SJCRH30 (cell line): ENCODE measurements at regions not wholly inside any gene's neighbourhood (a gene's known extent, or its start where the extent isn't known, plus 50 kb on each side); places are given as distances from the start of the nearest gene placed in this dataset.
A peak's percentile ranks its signal among the peaks of the same experiment; 100 is the strongest.
"Not testable (repeated sequence)": the region's sequence is repeated elsewhere in the genome, so short reads cannot be mapped to it uniquely, and the experiment has no call there.

Source experiments
- DNase-seq, 2 experiments: peaks; one replicate each; pipeline ENCODE4 v3.0.0-alpha.2; 2015 to 2020
- H3K27ac ChIP-seq: fragments of 250-450 bp; sonication (Bioruptor Pico); 2 replicates; pipeline ENCODE4 v1.5.1; 2020; ENCODE audit warnings: mild to moderate bottlenecking, moderate library complexity
- H3K27me3 ChIP-seq: fragments of 250-450 bp; sonication (Bioruptor Pico); 2 replicates; pipeline ENCODE4 v1.5.1; 2020; ENCODE audit warnings: mild to moderate bottlenecking, moderate library complexity
- H3K36me3 ChIP-seq: fragments of 250-450 bp; sonication (Bioruptor Pico); 2 replicates; pipeline ENCODE4 v1.5.1; 2020; ENCODE audit warnings: mild to moderate bottlenecking, moderate library complexity
- H3K4me1 ChIP-seq: fragments of 250-450 bp; sonication (Bioruptor Pico); 2 replicates; pipeline ENCODE4 v1.5.1; 2020; ENCODE audit warnings: mild to moderate bottlenecking, moderate library complexity
- H3K4me3 ChIP-seq: fragments of 250-450 bp; sonication (Bioruptor Pico); 2 replicates; pipeline ENCODE4 v1.5.1; 2020; ENCODE audit warnings: mild to moderate bottlenecking, moderate library complexity
- H3K9me3 ChIP-seq: fragments of 250-450 bp; sonication (Bioruptor Pico); replicated peaks from 2 replicates; pipeline ENCODE4 v1.5.1; 2020; ENCODE audit warnings: mild to moderate bottlenecking, moderate library complexity

- no peaks in the 10 kb centered on the region for H3K9me3 ChIP-seq
Measured at GRCh38 chr1:182166750-182167149, 105.2 kb upstream of the ZNF648 start.

DNA sequence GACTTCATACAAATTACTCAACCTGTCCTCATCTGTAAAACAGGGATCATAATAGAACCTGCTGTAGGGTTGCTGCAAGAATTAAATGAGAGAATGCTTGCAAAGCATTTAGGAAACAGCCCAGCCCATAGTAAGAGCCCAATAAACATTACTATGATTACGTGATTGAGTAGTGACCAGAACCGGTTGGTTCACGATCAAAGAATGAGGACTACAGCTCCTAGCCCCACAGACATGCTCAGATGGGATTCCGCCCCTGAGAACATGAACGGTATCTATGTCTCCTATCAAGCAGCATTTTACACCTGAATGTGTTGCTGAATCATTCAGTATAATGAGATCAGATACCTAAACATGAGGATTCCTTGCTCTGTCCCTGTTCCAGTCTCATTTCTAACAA, 104.8 kb upstream of the ZNF648 start:
- Histone ChIP-seq H3K36me3 (no peaks in the 10 kb centered on the region), H3K27me3 (no peaks in the 10 kb centered on the region), H3K4me3 (no peak overlapping the region), H3K9me3 (no peaks in the 10 kb centered on the region), H3K27ac (no peak overlapping the region), H3K4me1 (peaks cover 13% of the 10 kb centered on the region; the same call in 1 of the 2 replicates)
- no peak for DNase-seq

More at GRCh38 chr1:182166750-182167149, 105.2 kb upstream of the ZNF648 start:
- H3K27me3 ChIP-seq = no peaks in the 10 kb centered on the region
- no peaks in the 10 kb centered on the region for H3K36me3 ChIP-seq
- no peak overlapping the region for H3K4me3 ChIP-seq
- no peak for DNase-seq
- peaks cover 13% of the 10 kb centered on the region; the same call in 1 of the 2 replicates for H3K4me1 ChIP-seq
- no peak overlapping the region for H3K27ac ChIP-seq

GRCh38 chr1:182164273-182164672, 102.8 kb upstream of the ZNF648 start:
- Histone ChIP-seq H3K36me3 (no peaks in the 10 kb centered on the region), H3K9me3 (no peaks in the 10 kb centered on the region; the same call in 1 of the 2 replicates), H3K27ac (no peak overlapping the region; the same call in 1 of the 2 replicates), H3K4me3 (no peak overlapping the region), H3K4me1 (peaks cover 13% of the 10 kb centered on the region; the same call in 1 of the 2 replicates), H3K27me3 (no peaks in the 10 kb centered on the region)
- no peak for DNase-seq

DNA sequence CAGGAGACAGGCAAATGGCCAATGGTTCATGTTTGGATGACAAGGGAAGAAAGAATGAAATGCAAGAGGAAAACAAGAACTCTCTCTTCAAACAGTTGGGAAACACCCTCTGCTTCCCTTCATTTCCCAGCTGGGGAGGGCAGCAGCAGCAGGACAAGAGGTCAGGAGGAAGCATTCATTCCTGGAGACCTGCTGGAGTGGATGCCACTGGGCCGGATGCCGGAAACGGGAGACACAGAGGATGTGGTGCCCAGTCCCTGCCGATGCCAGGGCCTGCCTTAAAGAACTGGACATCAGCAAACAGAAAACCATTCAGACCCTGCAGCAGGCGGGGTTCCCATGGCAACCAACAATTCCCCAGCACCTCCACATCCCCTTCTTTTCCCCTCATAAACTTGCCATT, 102.3 kb upstream of the ZNF648 start:
- H3K4me1 ChIP-seq = peaks cover 13% of the 10 kb centered on the region; the same call in 1 of the 2 replicates
- no peaks in the 10 kb centered on the region; the same call in 1 of the 2 replicates for H3K9me3 ChIP-seq
- no peaks in the 10 kb centered on the region for H3K27me3 ChIP-seq
- DNase-seq = peak; percentile 25 to 50
- peak overlapping the region; percentile 13; the same call in 1 of the 2 replicates for H3K27ac ChIP-seq
- H3K4me3 ChIP-seq = no peak overlapping the region
- no peaks in the 10 kb centered on the region for H3K36me3 ChIP-seq

- H3K4me1 ChIP-seq = peaks cover 13% of the 10 kb centered on the region; the same call in 1 of the 2 replicates
- no peaks in the 10 kb centered on the region; the same call in 1 of the 2 replicates for H3K9me3 ChIP-seq
- no peak for DNase-seq
- no peaks in the 10 kb centered on the region for H3K27me3 ChIP-seq
- H3K27ac ChIP-seq = no peak overlapping the region
- no peak overlapping the region for H3K4me3 ChIP-seq
- no peaks in the 10 kb centered on the region for H3K36me3 ChIP-seq
Measured at GRCh38 chr1:182159443-182159842, 97.9 kb upstream of the ZNF648 start.

DNA sequence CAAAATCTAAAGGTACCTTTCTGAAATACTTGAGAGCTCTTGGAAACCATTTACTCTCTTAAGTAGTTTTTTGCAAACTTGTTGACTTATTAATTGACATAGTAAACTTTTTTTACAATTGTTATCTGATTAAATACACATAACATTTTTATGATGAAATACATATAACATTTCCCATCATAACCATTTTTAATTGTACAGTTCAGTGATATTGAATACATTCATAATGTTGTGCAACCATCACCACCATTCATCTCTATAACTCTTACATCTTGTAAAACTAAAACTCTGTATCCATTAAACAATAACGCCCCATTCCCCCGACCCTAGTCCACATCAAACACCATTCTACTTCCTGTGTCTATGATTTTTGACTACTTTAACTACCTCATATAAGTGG, 95.7 kb upstream of the ZNF648 start:
- Histone ChIP-seq H3K27ac (no peak overlapping the region), H3K4me3 (no peak overlapping the region), H3K36me3 (no peaks in the 10 kb centered on the region), H3K9me3 (no peaks in the 10 kb centered on the region; the same call in 1 of the 2 replicates), H3K27me3 (no peaks in the 10 kb centered on the region), H3K4me1 (no peaks in the 10 kb centered on the region)
- no peak for DNase-seq

GRCh38 chr1:182154425-182154824, 92.9 kb upstream of the ZNF648 start:
- not testable (repeated sequence) for H3K9me3 ChIP-seq, H3K27ac ChIP-seq, H3K36me3 ChIP-seq, H3K4me1 ChIP-seq, H3K4me3 ChIP-seq, DNase-seq, H3K27me3 ChIP-seq

GRCh38 chr1:182149411-182149965, 88.0 kb upstream of the ZNF648 start:
- Histone ChIP-seq H3K4me3 (no peak overlapping the region), H3K27me3 (no peaks in the 10 kb centered on the region), H3K27ac (no peak overlapping the region), H3K4me1 (no peaks in the 10 kb centered on the region), H3K9me3 (no peaks in the 10 kb centered on the region), H3K36me3 (no peaks in the 10 kb centered on the region)
- DNase-seq = no peak

DNA sequence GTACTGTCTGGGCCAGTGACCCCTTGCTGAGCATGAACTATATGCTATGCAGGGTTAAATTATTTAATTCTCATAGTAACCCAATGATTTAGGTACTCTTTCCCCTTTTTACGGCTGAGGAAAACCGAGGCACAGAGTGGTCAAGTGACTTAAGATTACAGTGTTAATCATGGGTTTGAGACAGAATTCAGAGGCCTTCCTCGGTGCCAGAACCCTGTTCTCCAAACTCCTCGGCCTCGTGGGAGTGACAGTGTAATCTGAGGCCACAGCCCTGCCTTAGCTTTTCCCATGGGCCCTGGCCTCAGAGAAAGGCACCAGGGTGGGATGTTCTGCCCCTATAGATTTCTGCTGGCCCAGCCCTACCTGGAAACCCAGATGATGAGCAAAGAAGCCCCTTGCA, 86.4 kb upstream of the ZNF648 start:
- H3K27me3 ChIP-seq = no peaks in the 10 kb centered on the region
- no peak overlapping the region for H3K27ac ChIP-seq
- H3K9me3 ChIP-seq = no peaks in the 10 kb centered on the region
- H3K4me3 ChIP-seq = no peak overlapping the region
- no peaks in the 10 kb centered on the region for H3K36me3 ChIP-seq
- no peak for DNase-seq
- peaks cover 7% of the 10 kb centered on the region; the same call in 1 of the 2 replicates for H3K4me1 ChIP-seq

DNA sequence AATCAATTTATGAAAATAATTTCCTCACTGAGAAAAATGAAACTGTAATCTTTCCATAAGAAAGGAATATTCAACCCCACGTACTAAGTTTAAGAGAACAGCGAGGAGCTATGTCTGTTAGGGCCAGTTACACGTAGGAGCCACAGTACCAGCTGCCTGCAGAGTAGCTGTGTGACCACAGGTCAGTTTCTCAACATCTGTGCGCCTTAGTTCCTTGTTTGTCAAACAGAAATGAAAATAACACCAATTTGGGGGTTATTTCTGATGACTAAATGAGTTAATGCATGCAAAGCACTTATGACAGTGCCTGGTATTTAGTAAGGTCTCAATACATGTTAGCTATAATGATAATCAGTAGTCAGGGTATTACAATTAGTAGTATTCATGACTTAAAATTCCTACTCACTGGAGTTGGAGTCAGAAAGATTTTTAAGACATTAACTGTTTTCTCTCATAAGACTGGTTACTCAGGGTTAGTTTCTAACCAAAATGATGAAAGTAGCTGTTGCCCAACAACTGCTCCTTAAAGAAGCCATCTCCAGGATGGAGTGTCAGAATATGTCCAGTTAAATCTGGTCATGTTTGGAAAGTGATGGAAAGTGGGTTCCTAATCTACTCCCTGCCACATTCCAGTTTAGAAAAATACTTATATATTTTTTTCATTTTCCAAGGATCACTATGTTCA, 85.8 kb upstream of the ZNF648 start:
- H3K4me1 ChIP-seq = peaks cover 7% of the 10 kb centered on the region; the same call in 1 of the 2 replicates
- H3K27ac ChIP-seq = no peak overlapping the region
- H3K9me3 ChIP-seq = no peaks in the 10 kb centered on the region
- no peak overlapping the region for H3K4me3 ChIP-seq
- no peak for DNase-seq
- H3K27me3 ChIP-seq = no peaks in the 10 kb centered on the region
- H3K36me3 ChIP-seq = no peaks in the 10 kb centered on the region

DNA sequence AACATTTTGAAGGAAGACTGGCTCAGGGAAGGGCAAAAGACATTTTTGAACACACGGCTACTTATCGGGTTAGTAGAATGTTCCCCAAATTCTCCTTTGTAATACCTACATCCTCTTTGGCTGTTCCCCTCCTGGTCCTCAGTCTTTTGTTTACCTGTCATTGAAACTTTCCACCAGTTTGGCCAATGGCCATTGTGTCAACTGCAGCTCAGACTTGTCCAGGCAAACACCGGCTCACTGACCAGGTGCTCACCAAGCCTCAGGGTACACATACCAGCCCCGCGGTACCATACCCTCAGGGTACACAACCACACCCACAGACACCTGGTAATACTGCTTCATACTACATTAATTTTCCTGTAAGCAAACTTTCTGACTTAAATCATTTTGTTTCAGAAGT, 84.8 kb upstream of the ZNF648 start:
- Histone ChIP-seq H3K27me3 (no peaks in the 10 kb centered on the region), H3K9me3 (no peaks in the 10 kb centered on the region), H3K4me3 (no peak overlapping the region), H3K36me3 (no peaks in the 10 kb centered on the region), H3K27ac (no peak overlapping the region), H3K4me1 (peaks cover 7% of the 10 kb centered on the region; the same call in 1 of the 2 replicates)
- DNase-seq = no peak

GRCh38 chr1:182145441-182145840, 83.9 kb upstream of the ZNF648 start:
- DNase-seq = no peak
- H3K4me1 ChIP-seq = peaks cover 7% of the 10 kb centered on the region; the same call in 1 of the 2 replicates
- H3K9me3 ChIP-seq = no peaks in the 10 kb centered on the region
- no peak overlapping the region for H3K27ac ChIP-seq
- no peaks in the 10 kb centered on the region for H3K36me3 ChIP-seq
- H3K27me3 ChIP-seq = no peaks in the 10 kb centered on the region
- no peak overlapping the region for H3K4me3 ChIP-seq

DNA sequence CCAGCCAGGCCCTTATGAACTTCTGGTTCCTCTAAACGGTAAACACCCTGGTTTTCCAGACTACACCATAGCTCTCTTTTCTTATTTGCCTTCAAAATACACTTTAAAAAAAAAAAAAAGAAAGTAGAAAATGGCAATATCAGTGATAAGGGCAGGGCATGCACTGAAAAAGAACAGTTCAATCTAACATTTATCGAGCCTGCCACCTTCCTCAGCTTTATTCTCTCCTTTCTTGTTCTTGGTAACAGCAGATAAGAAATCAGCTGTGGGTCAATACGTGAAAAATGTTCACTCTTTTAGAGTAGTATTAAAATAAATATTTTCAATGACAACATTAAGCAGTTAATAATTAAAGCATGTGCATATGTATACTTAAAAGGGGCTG, 83.1 kb upstream of the ZNF648 start:
- peak overlapping the region; percentile 63 for H3K27ac ChIP-seq
- DNase-seq = no peak

DNA sequence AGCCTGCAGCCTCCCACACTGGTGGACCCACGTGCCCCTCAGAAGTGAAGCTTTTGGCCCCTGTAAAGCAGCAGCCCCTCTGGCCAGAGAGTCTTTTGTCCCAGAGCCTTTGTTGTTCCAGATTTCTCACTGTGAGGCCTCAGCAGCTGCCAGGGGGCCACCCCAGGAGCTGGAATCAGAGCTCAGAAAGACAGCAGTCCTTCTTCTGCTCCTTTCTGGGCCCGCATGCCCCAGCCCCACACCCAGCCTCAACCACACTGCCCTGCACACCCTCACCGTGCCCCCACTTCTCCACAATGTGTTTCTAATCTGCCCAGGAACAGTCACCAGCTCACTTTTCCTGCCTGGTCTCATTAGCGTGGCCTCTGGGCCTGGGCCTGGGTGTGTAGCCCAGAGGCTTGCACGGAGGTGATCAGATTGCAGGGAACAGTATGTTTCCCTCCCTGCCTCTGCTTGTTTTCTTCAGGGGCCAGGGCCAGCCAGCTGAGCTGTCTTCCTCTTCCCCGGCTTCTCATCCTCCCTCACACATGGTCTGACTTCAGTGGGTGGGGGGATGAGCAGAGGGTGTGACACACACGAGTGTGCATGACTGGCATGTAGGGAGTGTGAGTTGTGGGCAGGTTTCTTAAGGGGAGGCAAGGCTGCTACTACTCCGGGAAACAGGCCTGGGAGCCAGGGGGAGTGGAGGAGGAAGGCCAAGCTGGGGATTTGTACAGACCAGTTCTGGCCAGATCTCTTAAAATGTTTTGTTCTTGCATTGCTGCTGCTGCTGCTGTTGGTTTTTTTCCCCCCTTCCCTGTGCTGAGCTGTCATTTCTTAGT, 82.5 kb upstream of the ZNF648 start:
- Histone ChIP-seq H3K9me3 (no peaks in the 10 kb centered on the region), H3K27ac (peak overlapping the region; percentile 63), H3K36me3 (no peaks in the 10 kb centered on the region), H3K27me3 (no peaks in the 10 kb centered on the region), H3K4me1 (peaks cover 7% of the 10 kb centered on the region; the same call in 1 of the 2 replicates), H3K4me3 (no peak overlapping the region)
- DNase-seq = peak; percentile 69 to 81

More for the DNA sequence above, 83.1 kb upstream of the ZNF648 start:
- Histone ChIP-seq H3K27me3 (no peaks in the 10 kb centered on the region), H3K36me3 (no peaks in the 10 kb centered on the region), H3K9me3 (no peaks in the 10 kb centered on the region), H3K4me3 (no peak overlapping the region), H3K4me1 (peaks cover 7% of the 10 kb centered on the region; the same call in 1 of the 2 replicates)

DNA sequence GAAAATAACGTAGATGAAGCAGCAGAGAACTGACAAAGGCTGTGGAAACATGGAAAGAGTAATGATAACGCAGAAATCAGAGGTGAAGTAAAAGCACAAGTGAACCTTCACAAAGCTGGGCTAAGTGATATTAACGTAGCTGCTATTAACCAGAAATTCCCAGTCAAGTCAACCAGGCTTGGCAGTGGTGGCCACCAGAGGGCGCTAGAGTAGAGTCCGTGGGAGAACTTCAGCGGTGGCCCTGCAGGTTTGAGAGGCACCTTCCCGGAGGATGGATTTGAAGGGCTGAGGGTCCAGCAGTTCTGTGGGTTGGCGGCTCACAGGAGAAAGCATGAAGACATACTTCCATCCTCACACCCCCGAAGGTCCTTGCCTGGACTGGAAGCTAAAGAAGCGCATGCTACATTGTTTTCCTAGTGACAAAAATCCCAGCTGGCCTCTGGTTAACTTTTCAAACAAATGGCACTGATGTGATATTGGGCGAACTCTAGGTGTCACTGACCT, 81.7 kb upstream of the ZNF648 start:
- Histone ChIP-seq H3K27me3 (no peaks in the 10 kb centered on the region), H3K27ac (peak overlapping the region; percentile 63), H3K9me3 (no peaks in the 10 kb centered on the region), H3K36me3 (no peaks in the 10 kb centered on the region), H3K4me1 (peaks cover 7% of the 10 kb centered on the region; the same call in 1 of the 2 replicates), H3K4me3 (no peak overlapping the region)
- peak; percentile 86 to 93 for DNase-seq
